ENCODE measurements at regions not wholly inside any gene's neighbourhood (a gene's known extent, or its start where the extent isn't known, plus 50 kb on each side); places are given as distances from the start of the nearest gene placed in this dataset.

DNA sequence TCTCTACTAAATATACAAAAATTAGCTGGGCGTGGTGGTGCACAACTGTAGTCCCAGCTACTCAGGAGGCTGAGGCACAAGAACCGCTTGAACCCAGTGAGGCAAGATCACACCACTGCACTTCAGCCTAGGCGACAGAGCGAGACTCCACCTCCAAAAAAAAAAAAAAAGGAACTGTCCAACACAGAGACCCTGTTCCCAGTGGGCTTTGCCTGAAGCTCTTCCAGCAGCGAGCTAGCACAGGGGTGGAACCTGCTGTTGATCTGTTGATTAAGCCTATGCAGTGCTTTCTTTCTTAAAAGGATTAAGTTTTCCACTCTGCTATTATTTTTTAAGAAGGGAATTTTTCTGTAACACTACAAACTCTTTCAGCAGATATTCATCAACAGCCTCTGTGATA lies 171.0 kb upstream of the TUT7 start:
- DNase-seq (ENCODE audit: low spot score) = no peak

DNA sequence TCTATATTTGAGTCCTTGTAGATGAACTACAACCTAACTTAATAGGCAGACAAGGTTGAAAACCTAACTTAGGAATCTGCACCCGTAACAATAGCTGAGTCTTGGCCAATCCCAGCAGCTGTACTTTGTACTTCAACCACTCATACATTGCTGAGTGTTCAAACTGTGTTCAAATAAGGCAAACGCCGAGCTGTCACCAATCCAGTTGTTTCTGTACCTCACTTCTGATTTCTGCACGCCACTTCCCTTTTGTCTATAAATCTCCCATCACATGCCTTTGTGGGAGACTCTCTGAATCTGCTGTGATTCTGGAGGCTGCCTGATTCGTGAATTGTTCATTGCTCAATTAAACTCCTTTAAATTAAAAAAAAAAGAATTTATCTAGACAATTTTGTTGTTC lies 167.8 kb upstream of the TUT7 start:
- DNase-seq (ENCODE audit: low spot score) = no peak

DNA sequence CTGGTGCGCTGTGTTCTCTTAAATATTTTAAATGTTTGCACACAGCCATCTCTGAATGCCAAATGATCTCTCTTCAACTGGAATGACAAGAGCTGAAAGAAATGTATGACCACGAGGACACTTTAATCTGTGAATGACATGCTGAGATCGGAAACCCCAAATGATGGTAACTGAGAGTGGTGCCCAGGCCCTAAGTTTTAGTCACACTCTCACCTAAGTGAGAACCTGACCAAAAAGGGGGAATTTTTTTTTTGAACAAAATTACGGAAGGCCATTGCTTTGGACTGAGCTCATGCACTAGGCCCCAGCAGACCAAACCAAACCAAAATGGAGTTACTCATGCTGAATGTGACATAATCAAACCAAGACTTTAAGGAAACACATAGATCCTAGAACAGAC lies 167.1 kb upstream of the TUT7 start:
- DNase-seq (ENCODE audit: low spot score) = no peak

DNA sequence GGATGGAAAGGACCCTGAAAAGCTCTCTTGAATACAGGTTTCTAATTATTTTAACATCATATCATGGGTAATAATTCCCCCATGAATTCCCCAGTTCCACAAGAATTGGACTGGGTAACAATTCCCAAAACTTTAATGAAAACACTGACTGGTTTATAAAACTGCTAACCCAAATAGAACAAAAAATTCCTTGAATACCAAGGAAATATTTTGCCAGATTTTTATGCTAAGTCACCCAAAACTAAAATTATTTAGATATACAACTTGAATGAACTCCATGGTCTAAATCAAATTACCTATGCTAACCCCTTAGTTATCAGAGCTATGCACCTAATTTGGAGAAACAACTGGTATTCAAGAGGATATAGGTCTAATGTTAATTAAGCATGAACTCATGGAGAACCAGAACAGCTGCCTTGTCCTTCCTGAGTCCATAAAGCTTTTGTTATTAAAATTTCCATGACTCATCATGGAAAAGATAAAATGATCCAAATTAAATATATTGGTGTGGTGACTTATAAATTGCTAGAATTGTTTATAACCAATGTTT lies 164.9 kb upstream of the TUT7 start:
- no peak for DNase-seq (ENCODE audit: low spot score)

DNA sequence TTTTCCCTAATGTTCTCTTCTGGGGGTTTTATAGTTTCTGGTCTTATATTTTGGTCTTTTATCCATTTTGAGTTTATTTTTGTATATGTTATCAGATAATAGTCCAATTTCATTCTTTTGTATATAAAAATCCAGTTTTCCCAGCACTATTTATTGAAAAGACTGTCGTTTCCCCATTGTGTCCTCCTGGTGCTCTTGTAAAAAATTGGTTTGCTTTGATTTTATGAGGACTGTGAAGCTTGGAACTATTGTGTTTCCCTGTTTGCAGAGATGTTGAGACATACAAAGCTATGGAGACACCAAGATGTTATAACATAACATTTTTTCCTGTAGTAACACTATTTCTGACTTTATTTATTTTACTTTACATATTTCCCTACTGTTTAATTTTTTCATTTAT lies 163.3 kb upstream of the TUT7 start:
- DNase-seq (ENCODE audit: low spot score) = no peak

DNA sequence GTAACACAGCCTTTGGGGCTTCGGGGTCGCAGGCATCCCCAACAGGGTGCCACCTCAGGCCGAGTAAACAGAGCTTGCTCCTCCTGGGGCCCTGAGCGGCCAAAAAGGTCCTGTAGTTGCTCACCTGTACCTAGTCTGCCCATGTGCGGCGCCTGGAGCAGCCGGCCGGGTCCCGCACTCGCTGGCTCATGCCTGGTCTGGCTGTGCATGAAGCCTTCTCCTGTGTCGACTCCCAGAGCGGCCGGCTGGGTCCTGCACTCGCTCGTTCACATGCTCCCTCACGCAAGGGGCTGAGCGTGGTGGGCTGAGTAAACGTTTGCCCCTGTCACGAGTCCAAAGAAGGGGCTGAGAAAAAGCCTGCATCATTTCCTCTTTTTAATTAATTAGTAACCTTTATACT lies 162.4 kb upstream of the TUT7 start:
- DNase-seq (ENCODE audit: low spot score) = no peak

DNA sequence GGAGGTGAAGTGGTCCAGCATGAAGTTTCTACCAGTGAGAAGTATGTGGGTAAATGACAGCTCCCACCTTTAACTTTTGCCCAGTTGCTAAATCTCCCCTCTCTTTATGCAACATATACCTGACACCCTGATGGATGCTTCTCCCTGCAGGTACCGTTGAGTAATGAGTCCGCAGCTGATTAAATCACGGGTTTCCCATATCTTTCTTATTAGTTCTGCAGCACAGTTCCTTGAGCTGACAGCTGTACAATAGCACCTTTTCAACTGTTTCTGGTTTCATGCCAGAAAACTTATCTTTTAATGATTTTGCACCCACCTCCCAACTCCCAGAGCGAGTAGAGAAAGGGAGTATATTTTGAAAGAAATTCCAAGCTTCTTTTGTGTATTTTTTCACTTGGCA lies 161.0 kb upstream of the TUT7 start:
- no peak for DNase-seq (ENCODE audit: low spot score)

DNA sequence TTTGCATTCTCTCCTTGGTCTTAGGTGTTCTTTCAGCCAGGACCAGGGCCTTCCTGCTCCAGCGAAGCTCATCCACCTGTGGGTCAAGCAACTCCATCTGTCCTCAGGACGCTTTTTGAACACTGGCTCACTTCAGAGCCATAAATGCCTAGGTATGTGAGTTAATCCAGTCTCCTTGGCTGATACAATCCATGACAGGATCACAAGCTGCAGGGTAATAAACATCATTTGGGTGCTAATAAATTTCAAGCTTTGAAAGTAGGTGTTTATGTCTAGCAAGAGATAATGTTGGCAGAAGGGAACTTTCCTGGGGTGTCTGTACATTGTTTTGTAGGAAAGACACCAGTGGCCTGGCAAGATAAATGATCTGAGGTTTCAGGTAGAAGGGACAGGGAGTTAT lies 159.2 kb upstream of the TUT7 start:
- no peak for DNase-seq (ENCODE audit: low spot score)

DNA sequence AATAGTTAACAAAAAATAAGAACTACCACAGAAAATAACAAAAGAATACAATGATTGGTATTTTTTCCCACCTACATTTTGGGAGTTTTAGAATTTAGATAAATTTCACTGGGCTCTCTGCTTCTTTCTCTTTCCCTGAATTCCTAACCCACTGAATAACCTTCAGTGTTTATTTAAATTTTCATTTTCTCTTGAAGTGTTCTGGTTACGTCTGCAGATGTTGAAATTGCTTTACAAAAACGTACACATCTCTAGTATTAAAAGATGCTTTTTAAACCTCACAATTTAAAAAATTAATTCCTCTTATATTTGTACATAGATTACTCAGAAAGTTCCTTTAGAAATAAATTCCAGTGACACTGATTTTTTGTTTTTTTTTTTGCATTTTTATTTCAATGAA lies 158.7 kb upstream of the TUT7 start:
- no peak for DNase-seq (ENCODE audit: low spot score)

DNA sequence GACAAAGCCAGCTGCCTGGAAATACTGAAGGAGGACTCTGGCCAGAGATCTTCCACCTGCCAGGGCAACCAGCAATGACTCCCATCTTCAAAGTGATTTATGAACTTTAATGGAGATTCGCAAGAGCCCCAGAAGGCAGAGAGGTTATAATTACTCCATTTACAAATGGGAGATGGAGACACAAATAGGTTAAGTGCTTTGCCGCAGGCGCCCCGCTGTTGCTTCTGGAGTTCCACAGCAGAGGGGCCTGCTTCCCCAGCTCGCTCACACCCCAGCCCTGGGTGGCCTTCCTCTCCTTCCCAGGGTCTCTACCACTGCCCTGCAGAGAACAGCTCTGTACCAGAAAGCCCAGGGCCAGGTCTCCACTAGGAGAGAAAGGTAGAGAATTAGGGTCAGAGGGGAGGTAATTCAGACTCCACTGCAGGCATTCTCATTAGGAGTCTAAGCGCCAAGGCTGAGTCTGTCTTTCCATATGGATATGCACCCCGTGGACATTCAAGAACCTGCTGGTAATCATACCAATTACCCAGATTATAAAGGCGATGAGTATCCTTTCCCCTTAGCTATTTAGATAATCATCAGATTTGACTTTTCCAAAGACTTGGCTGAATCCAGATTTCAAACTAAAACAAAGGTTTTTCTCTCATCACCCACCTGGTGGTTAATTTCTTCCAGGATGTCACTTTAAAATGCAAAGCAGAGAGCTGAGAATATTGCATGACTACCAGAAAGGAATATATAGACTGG lies 157.6 kb upstream of the TUT7 start:
- no peak for DNase-seq (ENCODE audit: low spot score)

DNA sequence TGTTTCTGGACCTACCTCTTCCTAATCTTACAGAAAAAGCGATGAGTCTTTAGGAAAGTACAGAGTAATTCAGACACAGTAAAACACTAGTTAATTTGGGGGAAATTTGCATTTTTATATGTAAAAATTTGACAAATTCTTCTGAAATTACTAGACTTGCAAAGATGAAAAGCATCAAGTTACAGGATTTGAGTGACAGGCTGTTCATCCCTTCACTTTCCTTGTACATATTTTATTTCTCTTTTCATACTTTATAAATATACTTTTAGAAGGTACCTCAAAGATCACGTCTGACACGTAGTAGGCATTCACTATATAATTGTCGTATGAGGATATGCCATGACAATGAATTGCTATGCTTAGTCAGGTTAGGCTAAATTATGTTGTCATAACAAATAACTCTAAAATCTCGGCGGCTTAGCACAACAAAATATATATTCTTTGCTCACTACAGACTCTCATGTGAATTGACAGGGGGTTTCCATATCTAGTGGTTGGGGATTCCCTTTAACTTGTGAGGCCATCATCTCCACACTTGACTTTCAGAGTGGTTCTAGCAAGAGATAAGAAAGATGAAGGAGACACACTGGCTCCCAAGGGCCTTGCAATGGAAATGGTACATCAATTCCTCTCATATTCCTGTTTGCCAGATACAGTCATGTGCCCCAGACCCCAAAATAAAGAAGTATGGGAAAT lies 154.1 kb upstream of the TUT7 start:
- DNase-seq (ENCODE audit: low spot score) = no peak

DNA sequence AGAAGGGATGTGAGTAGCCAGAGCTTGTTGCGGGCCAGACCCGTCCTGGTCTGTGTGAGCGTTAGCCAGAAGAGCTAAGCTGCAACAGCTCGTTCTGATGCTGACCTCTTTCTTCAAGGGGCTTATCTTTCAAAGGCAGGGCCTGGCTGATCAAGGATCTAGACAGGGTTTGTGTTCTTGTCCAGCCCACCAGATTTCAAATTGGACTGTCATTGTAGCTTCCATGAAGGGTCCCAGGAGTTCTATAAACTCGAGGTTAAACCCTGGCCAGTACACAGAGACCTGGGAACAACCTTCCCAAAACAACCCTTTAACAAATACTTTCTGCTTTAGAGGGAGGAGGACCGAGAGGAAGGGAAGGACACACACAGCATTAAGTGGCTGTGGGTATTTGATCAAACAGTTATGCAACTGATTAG lies 153.0 kb upstream of the TUT7 start:
- no peak for DNase-seq (ENCODE audit: low spot score)

DNA sequence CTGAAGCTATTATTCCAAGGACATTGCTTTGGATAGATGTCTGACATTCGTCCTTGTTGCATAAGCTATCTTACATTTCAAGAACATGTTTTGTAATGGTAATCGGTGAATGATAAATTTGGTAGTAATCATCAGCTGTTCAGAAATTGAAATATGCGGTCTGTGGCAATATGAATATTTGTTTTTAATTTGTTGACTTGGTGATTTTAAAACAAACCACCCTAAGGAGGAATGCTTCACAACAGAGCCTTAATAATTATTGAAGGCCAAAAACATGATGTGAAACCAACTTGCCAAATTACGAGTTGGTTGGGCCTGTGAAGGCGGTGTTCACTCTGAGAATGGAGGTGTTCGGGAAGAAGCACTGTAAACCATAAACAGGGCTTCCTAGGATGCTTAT lies 149.7 kb upstream of the TUT7 start:
- DNase-seq (ENCODE audit: low spot score) = no peak

DNA sequence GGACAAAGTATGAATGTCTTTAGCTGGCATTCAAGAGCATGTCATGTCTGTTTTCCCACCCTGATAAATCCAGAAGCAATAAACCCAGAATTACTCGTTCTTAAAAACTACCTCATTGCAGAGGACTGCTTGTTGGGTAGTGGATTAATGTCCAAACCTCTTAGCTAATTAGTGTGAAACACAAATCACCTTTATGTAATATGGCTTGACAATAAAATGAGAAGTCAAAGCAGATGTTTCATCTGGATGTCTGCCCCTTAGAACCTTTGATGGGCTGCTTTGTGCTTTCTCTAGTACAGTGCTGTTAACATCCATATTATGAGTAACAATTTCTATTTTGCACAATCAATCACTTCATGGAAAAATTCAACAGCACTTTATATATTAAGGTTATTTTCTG lies 149.1 kb upstream of the TUT7 start:
- DNase-seq (ENCODE audit: low spot score) = no peak

DNA sequence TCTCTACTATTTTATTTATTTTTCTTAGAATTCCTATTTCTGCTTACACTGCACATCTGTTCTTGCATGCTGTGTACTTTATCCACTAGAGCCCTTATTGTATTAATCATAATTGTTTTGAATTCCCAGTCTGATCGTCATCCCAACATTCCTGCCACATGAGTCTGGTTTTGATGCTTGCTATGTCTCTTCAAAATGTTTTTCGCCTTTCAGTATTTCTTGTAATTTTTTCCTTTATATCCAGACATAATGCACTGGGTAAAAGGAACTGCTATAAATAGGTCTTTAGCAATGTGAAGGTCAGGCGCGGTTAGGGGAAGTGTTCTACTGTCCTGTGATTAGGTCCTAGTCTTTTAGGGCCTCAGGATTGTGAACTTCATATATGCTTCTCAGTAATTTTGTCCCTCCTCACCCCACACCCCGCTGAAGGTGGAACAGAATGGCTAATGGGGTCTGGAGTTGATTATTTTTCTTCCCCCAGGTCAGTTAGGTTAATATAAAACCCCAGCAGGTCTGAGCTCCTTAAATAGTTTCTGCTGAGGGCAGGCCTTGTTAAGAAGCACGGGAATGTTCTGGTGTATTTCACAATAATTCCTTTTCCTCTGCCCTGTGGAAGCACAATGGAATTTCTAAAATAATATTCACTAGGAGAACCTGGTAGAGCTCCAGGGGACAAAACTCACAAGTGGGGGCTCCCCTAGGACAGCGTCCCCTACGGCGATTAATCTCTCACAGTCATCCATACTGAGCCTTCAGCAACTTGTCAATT lies 146.6 kb upstream of the TUT7 start:
- no peak for DNase-seq (ENCODE audit: low spot score)

DNA sequence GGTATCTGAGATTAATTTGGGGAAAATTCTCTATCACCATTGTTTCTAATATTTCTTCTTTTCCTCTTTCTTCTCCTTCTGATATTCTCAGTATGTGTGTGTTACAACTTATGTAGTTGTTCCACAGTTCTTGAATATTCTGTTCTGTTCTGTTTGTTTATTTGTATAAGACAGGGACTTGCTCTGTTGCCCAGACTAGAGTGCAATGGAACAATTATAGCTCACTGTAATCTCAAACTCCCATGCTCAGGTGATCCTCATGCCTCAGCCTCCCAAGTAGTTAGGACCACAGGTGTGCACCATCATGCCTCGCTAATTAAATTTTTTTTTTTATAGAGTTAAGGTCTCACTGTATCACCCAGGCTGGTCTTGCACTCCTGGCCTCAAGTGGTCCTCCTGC lies 145.8 kb upstream of the TUT7 start:
- no peak for DNase-seq (ENCODE audit: low spot score)

DNA sequence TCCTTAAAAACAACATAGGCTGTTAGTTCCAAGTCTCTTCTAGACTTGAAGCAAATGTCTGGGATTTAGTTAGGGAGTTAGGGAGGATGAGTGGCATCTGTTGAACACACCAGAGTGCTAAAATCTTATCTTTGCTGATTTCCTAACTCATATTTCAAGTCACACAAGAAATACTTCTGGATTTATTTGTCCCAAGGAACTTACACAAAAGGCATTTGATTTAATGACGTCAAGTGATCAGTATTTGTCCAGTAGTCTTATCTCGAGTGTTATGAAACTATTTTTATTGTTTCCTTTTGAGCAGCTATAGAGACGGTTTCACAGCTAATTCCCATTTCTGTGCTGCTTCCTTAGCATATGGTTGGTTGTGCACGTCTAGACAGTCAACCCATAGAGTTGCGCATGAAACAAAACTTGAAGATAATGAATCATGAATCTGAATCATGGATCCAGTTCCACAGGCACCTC lies 140.5 kb upstream of the TUT7 start:
- no peak for DNase-seq (ENCODE audit: low spot score)

DNA sequence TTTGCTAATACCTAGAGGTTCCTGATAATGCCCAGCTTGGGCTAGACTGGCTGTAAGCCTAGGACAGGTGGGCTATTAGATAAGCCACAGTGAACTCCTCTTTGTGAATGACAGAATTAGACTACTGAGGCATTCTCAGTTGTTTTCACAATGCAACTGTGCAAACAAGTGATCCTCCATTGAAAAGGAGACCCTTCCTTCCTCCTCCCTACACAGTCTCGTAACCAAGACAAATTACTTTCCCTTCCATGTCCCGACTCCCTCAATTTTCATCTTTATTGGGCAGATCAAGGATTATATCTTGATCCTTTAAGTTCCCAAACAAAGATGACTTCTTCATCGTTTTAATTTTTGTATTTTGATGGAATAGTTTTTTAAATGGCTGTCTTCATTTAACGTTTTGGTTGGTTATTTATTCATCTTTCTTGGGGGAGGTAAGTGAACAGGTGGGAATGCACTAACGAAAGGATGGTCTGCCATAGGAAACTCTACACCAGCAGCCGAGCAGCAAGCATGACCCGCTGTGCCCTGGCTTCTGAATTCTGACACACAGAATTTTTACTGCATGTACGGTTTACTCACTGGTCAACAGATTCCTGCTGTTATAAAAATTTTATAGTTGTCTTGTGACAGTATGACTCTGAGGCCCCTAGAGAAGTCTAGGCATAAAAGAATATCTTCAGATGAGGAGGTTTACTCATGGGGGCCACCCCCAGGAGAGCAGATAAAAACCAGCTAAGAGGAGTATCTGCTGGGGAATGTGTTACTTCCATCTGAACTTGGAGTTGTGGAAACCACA lies 137.5 kb upstream of the TUT7 start:
- no peak for DNase-seq (ENCODE audit: low spot score)

DNA sequence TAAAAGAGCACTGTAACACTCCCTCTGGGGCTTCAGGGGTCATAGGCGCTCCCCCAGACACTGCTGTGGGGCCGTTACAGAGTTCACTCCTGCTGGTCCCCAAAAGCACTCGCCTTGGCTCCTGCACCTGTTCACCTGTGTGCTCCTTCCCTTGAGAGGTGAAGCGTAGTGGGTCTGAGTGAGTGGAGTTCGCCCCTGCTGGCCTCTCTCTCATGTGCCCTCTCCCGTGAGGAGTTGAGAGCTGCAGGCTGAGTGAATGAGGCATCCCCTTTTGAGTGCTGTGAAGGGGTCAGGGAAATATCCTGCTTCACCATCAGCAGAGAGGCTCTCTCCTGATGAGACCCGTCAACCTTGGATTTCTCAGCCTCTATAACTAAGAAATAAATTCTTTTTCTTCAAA lies 134.6 kb upstream of the TUT7 start:
- DNase-seq (ENCODE audit: low spot score) = no peak

DNA sequence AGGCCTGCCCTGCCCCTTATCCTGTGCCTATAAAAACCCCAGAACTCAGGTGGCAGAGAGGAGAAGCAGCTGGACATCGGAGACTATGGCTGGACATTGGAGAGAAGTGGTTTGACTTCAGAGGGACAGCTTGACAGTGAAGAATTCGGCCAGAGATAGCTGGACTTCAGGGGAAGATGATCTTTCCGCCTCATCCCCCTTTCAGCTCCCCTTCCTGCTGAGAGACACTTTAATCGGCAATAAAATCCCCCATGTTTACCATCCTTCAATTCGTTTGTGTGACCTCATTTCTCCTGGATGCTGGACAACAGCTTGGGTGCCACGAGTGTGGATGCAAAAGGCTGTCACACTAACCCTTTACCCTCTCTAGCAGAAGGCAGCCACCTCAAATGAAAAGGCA lies 134.1 kb upstream of the TUT7 start:
- DNase-seq (ENCODE audit: low spot score) = no peak

DNA sequence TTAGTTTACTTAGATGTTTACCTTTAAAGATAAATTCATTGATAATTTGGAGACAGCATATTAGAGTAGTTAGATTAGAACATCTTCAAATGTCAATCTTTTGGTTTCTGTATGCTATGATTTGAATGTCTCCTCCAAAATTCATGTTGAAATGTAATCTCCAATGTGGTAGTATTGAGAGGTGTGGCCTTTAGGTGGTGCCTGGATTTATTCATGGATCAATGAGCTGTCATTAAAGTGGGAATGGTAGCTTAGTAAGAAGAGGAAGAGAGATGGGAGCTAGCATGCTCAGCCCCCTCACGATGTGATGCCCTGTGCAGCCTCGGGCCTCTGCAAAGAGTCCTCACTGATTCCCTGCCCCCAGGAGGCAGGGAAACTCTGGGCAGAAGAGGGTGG lies 133.6 kb upstream of the TUT7 start:
- no peak for DNase-seq (ENCODE audit: low spot score)
